Natural killer cell (primary cell): ENCODE measurements at regions not wholly inside any gene's neighbourhood (a gene's known extent, or its start where the extent isn't known, plus 50 kb on each side); places are given as distances from the start of the nearest gene placed in this dataset.

ENCODE experiments used
- ATAC-seq, 3 donors: fragments of 150-1000 bp in 2 of 3; fragments of 200-7000 bp in 1 of 3; cut with Tn5 transposase; 1 replicate in 1 of 3; 2 replicates in 2 of 3; pipeline ENCODE4 v1.10.0; 2021; ENCODE audit warnings: mild to moderate bottlenecking in 2 of 3, moderate library complexity in 2 of 3
- DNase-seq, 2 donors: peaks; one replicate each; pipeline versions ENCODE4 v3.0.0 to v3.0.0-alpha.2; 2013 to 2021; ENCODE audit warnings: mixed read lengths in 1 of 2
- H3K27ac ChIP-seq: one replicate; pipeline ENCODE4 v1.5.1; 2013; ENCODE audit warnings: mild to moderate bottlenecking, low read length
- H3K27me3 ChIP-seq: one replicate; pipeline ENCODE4 v1.6.1; 2013; ENCODE audit warnings: low read length; ENCODE audit not compliant: control insufficient read depth, insufficient read depth
- H3K36me3 ChIP-seq: one replicate; pipeline ENCODE4 v1.6.1; 2013; ENCODE audit warnings: low read length; ENCODE audit not compliant: control insufficient read depth, insufficient read depth
- H3K4me1 ChIP-seq: one replicate; pipeline ENCODE4 v1.6.1; 2013; ENCODE audit warnings: low read length; ENCODE audit not compliant: control insufficient read depth, insufficient read depth
- H3K4me3 ChIP-seq: one replicate; pipeline ENCODE4 v1.5.1; 2013; ENCODE audit warnings: low read length
- H3K9me3 ChIP-seq: one replicate; pipeline ENCODE4 v1.6.1; 2013; ENCODE audit warnings: low read length; ENCODE audit not compliant: control insufficient read depth, insufficient read depth
- H3K27ac Mint-ChIP-seq, 2 donors: one replicate each; pipeline ENCODE4 v1.8.0; 2022; ENCODE audit warnings: mild to moderate bottlenecking in 2 of 2, mixed read lengths in 2 of 2, moderate library complexity in 1 of 2
- H3K27me3 Mint-ChIP-seq, 2 donors: one replicate each; pipeline ENCODE4 v1.8.0; 2022; ENCODE audit warnings: low read depth in 2 of 2, mixed read lengths in 2 of 2
- H3K36me3 Mint-ChIP-seq: one replicate; pipeline ENCODE4 v1.8.0; 2022; ENCODE audit warnings: mixed read lengths
- H3K4me1 Mint-ChIP-seq, 2 donors: one replicate each; pipeline ENCODE4 v1.8.0; 2022; ENCODE audit warnings: mixed read lengths in 2 of 2
- H3K4me3 Mint-ChIP-seq: one replicate; pipeline ENCODE4 v1.8.0; 2022; ENCODE audit warnings: mild to moderate bottlenecking, moderate library complexity, mixed read lengths
- H3K9me3 Mint-ChIP-seq, 2 donors: one replicate each; pipeline ENCODE4 v1.8.0; 2022; ENCODE audit warnings: mixed read lengths in 2 of 2
- CTCF ChIP-seq: fragments of 200-600 bp; IDR thresholded peaks from one replicate; pipeline ENCODE4 v1.8.0; 2022; ENCODE audit warnings: antibody characterized with exemption
- WGBS: methylation state at CpG from one replicate; pipeline ENCODE4 v1.1.7; 2013; ENCODE audit warnings: missing lambda C conversion rate; ENCODE audit not compliant: insufficient coverage; 5-methylcytosine and 5-hydroxymethylcytosine counted together
- intact Hi-C: fragments of 100-400 bp; cut with micrococcal nuclease; formaldehyde crosslinking; loops from one replicate; pipeline ENCODE4 v1.14.2; 2022

GRCh38 chr1:83641206-83641658, 357.7 kb downstream of the TTLL7 start:
- Mint-ChIP-seq H3K4me3 (no peak overlapping the region), H3K27me3 (no peaks in the 10 kb centered on the region), H3K4me1 (no peaks in the 10 kb centered on the region), H3K36me3 (no peaks in the 10 kb centered on the region), H3K9me3 (peaks cover 5 to 9% of the 10 kb centered on the region in 2 donors), H3K27ac (no peak overlapping the region)
- DNase-seq: no peak
- 59% methylated on average over 5 of the region's 5 CpGs for WGBS
- H3K4me3 ChIP-seq: no peak overlapping the region
- H3K27ac ChIP-seq: no peak overlapping the region
- H3K27me3 ChIP-seq: no peaks in the 10 kb centered on the region
- TF ChIP-seq CTCF: no peak
- intact Hi-C loops: no loop called here
- no peaks in the 10 kb centered on the region for H3K36me3 ChIP-seq
- ATAC-seq: no peak
- no peaks in the 10 kb centered on the region for H3K9me3 ChIP-seq
- H3K4me1 ChIP-seq: no peaks in the 10 kb centered on the region

GRCh38 chr1:83639785-83640184, 359.1 kb downstream of the TTLL7 start:
- no peaks in the 10 kb centered on the region for H3K36me3 ChIP-seq
- Mint-ChIP-seq H3K4me1 (no peaks in the 10 kb centered on the region), H3K27me3 (no peaks in the 10 kb centered on the region), H3K27ac (no peak overlapping the region), H3K36me3 (no peaks in the 10 kb centered on the region), H3K4me3 (no peak overlapping the region), H3K9me3 (peaks cover 5 to 6% of the 10 kb centered on the region in 2 donors)
- TF ChIP-seq CTCF: no peak
- WGBS: 100% methylated on average over 1 of the region's 3 CpGs
- H3K27me3 ChIP-seq: no peaks in the 10 kb centered on the region
- intact Hi-C loops: no loop called here
- ATAC-seq (no peak), DNase-seq (no peak)
- no peaks in the 10 kb centered on the region for H3K9me3 ChIP-seq
- H3K4me3 ChIP-seq: no peak overlapping the region
- H3K4me1 ChIP-seq: no peaks in the 10 kb centered on the region
- no peak overlapping the region for H3K27ac ChIP-seq

GRCh38 chr1:83637586-83637985, 361.3 kb downstream of the TTLL7 start:
- no peak for TF ChIP-seq CTCF
- Histone ChIP-seq H3K27ac (no peak overlapping the region), H3K27me3 (no peaks in the 10 kb centered on the region), H3K4me1 (no peaks in the 10 kb centered on the region), H3K9me3 (no peaks in the 10 kb centered on the region), H3K36me3 (no peaks in the 10 kb centered on the region), H3K4me3 (no peak overlapping the region)
- ATAC-seq (no peak), DNase-seq (no peak)
- no peak overlapping the region for H3K27ac Mint-ChIP-seq
- H3K36me3 Mint-ChIP-seq: no peaks in the 10 kb centered on the region
- no peaks in the 10 kb centered on the region for H3K27me3 Mint-ChIP-seq
- H3K4me1 Mint-ChIP-seq: no peaks in the 10 kb centered on the region
- H3K9me3 Mint-ChIP-seq: peaks cover 3 to 4% of the 10 kb centered on the region in 2 donors
- no peak overlapping the region for H3K4me3 Mint-ChIP-seq
- intact Hi-C loops: no loop called here

GRCh38 chr1:83637009-83637408, 361.9 kb downstream of the TTLL7 start:
- Histone ChIP-seq H3K4me3 (no peak overlapping the region), H3K9me3 (no peaks in the 10 kb centered on the region), H3K36me3 (no peaks in the 10 kb centered on the region), H3K27ac (no peak overlapping the region), H3K27me3 (no peaks in the 10 kb centered on the region), H3K4me1 (no peaks in the 10 kb centered on the region)
- 89% methylated on average over 5 of the region's 5 CpGs for WGBS
- intact Hi-C loops: no loop called here
- Mint-ChIP-seq H3K9me3 (peaks cover 3 to 4% of the 10 kb centered on the region in 2 donors), H3K27me3 (no peaks in the 10 kb centered on the region), H3K36me3 (no peaks in the 10 kb centered on the region), H3K4me1 (no peaks in the 10 kb centered on the region), H3K4me3 (no peak overlapping the region), H3K27ac (no peak overlapping the region)
- DNase-seq (no peak), ATAC-seq (no peak)
- no peak for TF ChIP-seq CTCF
